Endothelial cell of umbilical vein (primary cell): ENCODE measurements at regions not wholly inside any gene's neighbourhood (a gene's known extent, or its start where the extent isn't known, plus 50 kb on each side); places are given as distances from the start of the nearest gene placed in this dataset.

Experiments used
- BruUV-seq: library from RNA; stranded (reverse); fragments of 400-500 nt; replicated peaks from 2 replicates; lab custom pipeline; 2021; lab: Mats Ljungman, UMichigan
- CTCF ChIA-PET: fragments of 300-600, 350-600 bp; sonication (Branson Sonifier 250); formaldehyde crosslinking; loops from one replicate; lab custom pipeline; 2021; ENCODE audit warnings: antibody characterized with exemption, inconsistent platforms; lab: Charles Lee
- POLR2A ChIA-PET: fragments of 300-600, 350-600 bp; sonication (Branson Sonifier 250); formaldehyde crosslinking; loops from one replicate; lab custom pipeline; 2021; ENCODE audit warnings: antibody characterized with exemption, inconsistent platforms; lab: Charles Lee
- DNase-seq: peaks from one replicate; pipeline ENCODE4 v3.0.0-alpha.2; 2011; ENCODE audit warnings: low read depth, low spot score
- FAIRE-seq: peaks from 2 replicates; lab custom pipeline; 2011; peaks lifted over from hg19 to GRCh38; lab: Jason Lieb, UNC
- H2AFZ ChIP-seq: 2 replicates; pipeline ENCODE4 v1.6.0; 2012; ENCODE audit warnings: low read depth, low read length, control low read depth, inconsistent platforms
- H3K27ac ChIP-seq: 2 replicates; pipeline ENCODE4 v1.5.1; 2011; ENCODE audit warnings: low read depth, mild to moderate bottlenecking, control low read depth, low read length, moderate library complexity; ENCODE audit not compliant: insufficient read depth
- H3K27me3 ChIP-seq, 2 experiments: 2 replicates each; pipeline versions ENCODE4 v1.6.0 to v1.6.1; 2011; ENCODE audit warnings: low read length in 2 of 2, mixed read lengths in 1 of 2; ENCODE audit not compliant: control insufficient read depth in 2 of 2, insufficient read depth in 2 of 2
- H3K36me3 ChIP-seq, 2 experiments: 2 replicates in 1 of 2; 3 replicates in 1 of 2; pipeline ENCODE4 v1.5.1; 2011; ENCODE audit warnings: low read length in 2 of 2, mild to moderate bottlenecking in 1 of 2, moderate library complexity in 1 of 2; ENCODE audit not compliant: control insufficient read depth in 2 of 2, insufficient read depth in 2 of 2; ENCODE audit errors: extremely low read depth in 1 of 2
- H3K4me1 ChIP-seq: 3 replicates; pipeline ENCODE4 v1.5.1; 2011; ENCODE audit warnings: mild to moderate bottlenecking, low read length; ENCODE audit not compliant: control insufficient read depth, insufficient read depth; ENCODE audit errors: extremely low read depth
- H3K4me2 ChIP-seq: 2 replicates; pipeline ENCODE4 v1.6.1; 2011; ENCODE audit warnings: low read length, control low read depth, mixed read lengths; ENCODE audit not compliant: insufficient read depth
- H3K4me3 ChIP-seq, 3 experiments: fragments of 200-600 bp in 1 of 3; sonication (generic), shearing (Covaris generic) in 1 of 3; replicated peaks in 1 of 3; 2 replicates each; pipeline ENCODE4 v1.5.1; 2011 to 2016; ENCODE audit warnings: control low read depth in 3 of 3, low read length in 3 of 3, mild to moderate bottlenecking in 2 of 3, inconsistent platforms in 1 of 3, low read depth in 1 of 3, moderate library complexity in 1 of 3; ENCODE audit not compliant: insufficient read depth in 1 of 3
- H3K79me2 ChIP-seq: 2 replicates; pipeline ENCODE4 v1.6.0; 2012; ENCODE audit warnings: low read length, inconsistent platforms; ENCODE audit not compliant: control insufficient read depth, insufficient read depth
- H3K9ac ChIP-seq: replicated peaks from 2 replicates; pipeline ENCODE3; 2011; ENCODE audit warnings: low read length, control low read depth; ENCODE audit not compliant: insufficient read depth; ENCODE audit errors: extremely low read depth
- H3K9me1 ChIP-seq: replicated peaks from 3 replicates; pipeline ENCODE4 v1.6.0; 2011; ENCODE audit warnings: mild to moderate bottlenecking, low read length; ENCODE audit not compliant: control insufficient read depth, insufficient read depth; ENCODE audit errors: extremely low read depth
- H3K9me3 ChIP-seq: replicated peaks from 2 replicates; pipeline ENCODE4 v1.5.1; 2012; ENCODE audit warnings: low read length, inconsistent platforms; ENCODE audit not compliant: control insufficient read depth, insufficient read depth
- H4K20me1 ChIP-seq: replicated peaks from 2 replicates; pipeline ENCODE3; 2011; ENCODE audit warnings: mild to moderate bottlenecking, low read length; ENCODE audit not compliant: control insufficient read depth, insufficient read depth; ENCODE audit errors: extremely low read depth
- EZH2 ChIP-seq: IDR thresholded peaks from 2 replicates; pipeline ENCODE4 v1.6.1; 2012; ENCODE audit warnings: borderline replicate concordance, low read depth, mild to moderate bottlenecking, moderate library complexity, low read length, inconsistent platforms; ENCODE audit not compliant: severe bottlenecking
- FOS ChIP-seq: IDR thresholded peaks from 2 replicates; pipeline ENCODE4 v1.6.1; 2011; ENCODE audit warnings: mild to moderate bottlenecking, low read length, moderate library complexity, borderline replicate concordance; ENCODE audit not compliant: insufficient read depth
- GATA2 ChIP-seq: IDR thresholded peaks from 2 replicates; pipeline ENCODE4 v1.7.0; 2011; ENCODE audit warnings: low read depth, mild to moderate bottlenecking, moderate library complexity, mixed read lengths, low read length; ENCODE audit not compliant: insufficient read length, insufficient read depth
- POLR2A ChIP-seq: IDR thresholded peaks from 2 replicates; pipeline ENCODE4 v1.6.1; 2012; ENCODE audit warnings: low read depth, mild to moderate bottlenecking, control low read depth, low read length
- POLR2AphosphoS5 ChIP-seq: IDR thresholded peaks from 2 replicates; pipeline ENCODE4 v1.6.1; 2012; ENCODE audit warnings: low read depth, mild to moderate bottlenecking, control low read depth, low read length, moderate library complexity; ENCODE audit not compliant: insufficient read depth
- dilution Hi-C: fragments of 300-500 bp; cut with MboI; formaldehyde crosslinking; loops from one replicate; pipeline ENCODE4 v1.15.0; 2019; ENCODE audit warnings: low sequenced_read_pairs; ENCODE audit not compliant: extremely low pct_ligation_motif_present
- intact Hi-C: fragments of 100-400 bp; cut with micrococcal nuclease; formaldehyde crosslinking; loops from one replicate; pipeline ENCODE4 v1.10.0; 2022
- TF ChIP-seq, protein P1 (sequence below), 2 donors: IDR thresholded peaks; 1 replicate in 1 of 2; 2 replicates in 1 of 2; pipeline ENCODE4 v1.5.1; 2011; ENCODE audit warnings: low read length in 2 of 2, mild to moderate bottlenecking in 2 of 2, moderate library complexity in 2 of 2, control low read depth in 1 of 2, inconsistent platforms in 1 of 2, low read depth in 1 of 2; ENCODE audit not compliant: insufficient read depth in 1 of 2; ENCODE audit errors: extremely low read depth in 1 of 2
- TF ChIP-seq, protein P2 (sequence below): IDR thresholded peaks from 2 replicates; pipeline ENCODE4 v1.6.1; 2011; ENCODE audit not compliant: insufficient read depth, insufficient read length

DNA sequence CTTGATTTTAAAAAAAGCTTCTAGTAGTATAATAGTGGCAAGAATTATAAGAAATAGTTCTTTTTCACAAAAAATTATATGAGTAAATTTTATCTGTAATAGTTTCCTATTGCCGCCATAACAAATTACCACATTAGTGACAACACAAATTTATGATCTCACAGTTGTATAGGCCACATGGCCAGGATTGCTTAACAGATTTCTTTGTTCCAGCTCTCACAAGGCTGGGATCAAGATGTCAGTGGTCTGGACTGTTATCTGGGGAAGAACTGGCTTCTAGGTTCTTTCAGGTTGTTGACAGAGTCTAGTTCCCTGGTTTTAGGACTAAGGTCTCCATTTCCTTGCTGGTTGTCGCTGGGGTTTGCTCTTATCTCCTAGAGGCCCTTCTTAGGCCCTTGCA is 236.4 kb downstream of the USP25 start:
- ChIA-PET CTCF (interaction anchor here (1.0 to 1.4 kb wide), 2 partner anchors 10 to 364 kb away, joined by 3 to 4 read pairs; no protein-coding TSS in a partner anchor), POLR2A (no interaction called here)

More for the DNA sequence above, 236.4 kb downstream of the USP25 start:
- intact Hi-C loops = no loop called here
- Histone ChIP-seq H3K4me2 (no peak overlapping the region), H3K9ac (no peak overlapping the region), H3K4me1 (no peaks in the 10 kb centered on the region), H3K27ac (no peak overlapping the region), H3K9me1 (no peaks in the 10 kb centered on the region), H4K20me1 (no peaks in the 10 kb centered on the region), H2AFZ (no peak overlapping the region), H3K27me3 (no peaks in the 10 kb centered on the region), H3K9me3 (no peaks in the 10 kb centered on the region), H3K36me3 (no peaks in the 10 kb centered on the region), H3K79me2 (no peaks in the 10 kb centered on the region), H3K4me3 (no peak overlapping the region)
- DNase-seq = no peak
- no peak for TF ChIP-seq FOS
- TF ChIP-seq, protein P1, sequence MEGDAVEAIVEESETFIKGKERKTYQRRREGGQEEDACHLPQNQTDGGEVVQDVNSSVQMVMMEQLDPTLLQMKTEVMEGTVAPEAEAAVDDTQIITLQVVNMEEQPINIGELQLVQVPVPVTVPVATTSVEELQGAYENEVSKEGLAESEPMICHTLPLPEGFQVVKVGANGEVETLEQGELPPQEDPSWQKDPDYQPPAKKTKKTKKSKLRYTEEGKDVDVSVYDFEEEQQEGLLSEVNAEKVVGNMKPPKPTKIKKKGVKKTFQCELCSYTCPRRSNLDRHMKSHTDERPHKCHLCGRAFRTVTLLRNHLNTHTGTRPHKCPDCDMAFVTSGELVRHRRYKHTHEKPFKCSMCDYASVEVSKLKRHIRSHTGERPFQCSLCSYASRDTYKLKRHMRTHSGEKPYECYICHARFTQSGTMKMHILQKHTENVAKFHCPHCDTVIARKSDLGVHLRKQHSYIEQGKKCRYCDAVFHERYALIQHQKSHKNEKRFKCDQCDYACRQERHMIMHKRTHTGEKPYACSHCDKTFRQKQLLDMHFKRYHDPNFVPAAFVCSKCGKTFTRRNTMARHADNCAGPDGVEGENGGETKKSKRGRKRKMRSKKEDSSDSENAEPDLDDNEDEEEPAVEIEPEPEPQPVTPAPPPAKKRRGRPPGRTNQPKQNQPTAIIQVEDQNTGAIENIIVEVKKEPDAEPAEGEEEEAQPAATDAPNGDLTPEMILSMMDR (IDR thresholded peaks at IDR 0.05; ENCODE audit: extremely low read depth in 1 of 2, insufficient read depth in 1 of 2, low read depth in 1 of 2, low read length in 2 of 2) = no peak
- TF ChIP-seq EZH2 = no peak
- TF ChIP-seq POLR2AphosphoS5 = no peak
- no peak for TF ChIP-seq POLR2A
- TF ChIP-seq, protein P2, sequence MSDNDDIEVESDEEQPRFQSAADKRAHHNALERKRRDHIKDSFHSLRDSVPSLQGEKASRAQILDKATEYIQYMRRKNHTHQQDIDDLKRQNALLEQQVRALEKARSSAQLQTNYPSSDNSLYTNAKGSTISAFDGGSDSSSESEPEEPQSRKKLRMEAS = no peak
- TF ChIP-seq GATA2 = no peak
- FAIRE-seq = no peak
- dilution Hi-C loops = no loop called here
- BruUV-seq = no TSS peak
